H1 (cell line): ENCODE measurements at regions not wholly inside any gene's neighbourhood (a gene's known extent, or its start where the extent isn't known, plus 50 kb on each side); places are given as distances from the start of the nearest gene placed in this dataset.

ENCODE experiments used
- CTCF ChIA-PET: fragments of 300-600 bp; sonication (Branson Sonifier 250); formaldehyde crosslinking; loops from one replicate; lab custom pipeline; 2021; ENCODE audit not compliant: partially characterized antibody; lab: Charles Lee
- POLR2A ChIA-PET: fragments of 300-600 bp; sonication (Branson Sonifier 250); formaldehyde crosslinking; loops from one replicate; lab custom pipeline; 2021; ENCODE audit warnings: inconsistent platforms; ENCODE audit not compliant: partially characterized antibody; lab: Charles Lee
- DNase-seq, 2 experiments: peaks; one replicate each; pipeline versions ENCODE4 v3.0.0 to v3.0.0-alpha.2; 2010 to 2022; ENCODE audit warnings: low spot score in 2 of 2, low read depth in 1 of 2, mixed read lengths in 1 of 2
- FAIRE-seq: peaks from 2 replicates; lab custom pipeline; 2011; peaks lifted over from hg19 to GRCh38; lab: Jason Lieb, UNC
- H2AFZ ChIP-seq: 2 replicates; pipeline ENCODE4 v1.8.1; 2012; ENCODE audit warnings: low read length, inconsistent platforms
- H2AK5ac ChIP-seq: 2 replicates; pipeline ENCODE4 v1.6.1; 2013; ENCODE audit warnings: low read depth, low read length
- H2BK120ac ChIP-seq: replicated peaks from 2 replicates; pipeline ENCODE3; 2013; ENCODE audit warnings: low read depth, low read length, inconsistent platforms
- H2BK12ac ChIP-seq: 2 replicates; pipeline ENCODE4 v1.6.1; 2013; ENCODE audit warnings: low read depth, low read length
- H2BK15ac ChIP-seq: 2 replicates; pipeline ENCODE4 v1.6.1; 2013; ENCODE audit warnings: low read length
- H2BK20ac ChIP-seq: 2 replicates; pipeline ENCODE4 v1.6.1; 2013; ENCODE audit warnings: low read length
- H2BK5ac ChIP-seq: 2 replicates; pipeline ENCODE4 v1.6.1; 2013; ENCODE audit warnings: low read depth, low read length
- H3K14ac ChIP-seq: 2 replicates; pipeline ENCODE4 v1.6.1; 2013; ENCODE audit warnings: inconsistent platforms; ENCODE audit not compliant: insufficient read length
- H3K18ac ChIP-seq: 2 replicates; pipeline ENCODE4 v1.6.1; 2013; ENCODE audit warnings: low read length; ENCODE audit errors: extremely low read depth
- H3K23ac ChIP-seq: 2 replicates; pipeline ENCODE4 v1.6.1; 2013; ENCODE audit warnings: inconsistent platforms; ENCODE audit not compliant: insufficient read length
- H3K23me2 ChIP-seq: 2 replicates; pipeline ENCODE4 v1.6.1; 2013; ENCODE audit warnings: low read depth, low read length
- H3K27ac ChIP-seq: 2 replicates; pipeline ENCODE4 v1.6.1; 2011; ENCODE audit warnings: low read depth, low read length, inconsistent platforms
- H3K27me3 ChIP-seq, 4 experiments: replicated peaks in 1 of 4; 1 replicate in 1 of 4; 2 replicates in 3 of 4; pipeline versions ENCODE4 v1.6.1 to v1.8.1; 2011 to 2013; ENCODE audit warnings: low read length in 3 of 4, mild to moderate bottlenecking in 3 of 4, inconsistent platforms in 2 of 4, mixed read lengths in 2 of 4, moderate library complexity in 1 of 4; ENCODE audit not compliant: control insufficient read depth in 3 of 4, insufficient read depth in 3 of 4; ENCODE audit errors: extremely low read depth in 1 of 4
- H3K36me3 ChIP-seq, 4 experiments: 2 replicates each; pipeline versions ENCODE4 v1.6.1 to v1.8.1; 2011 to 2013; ENCODE audit warnings: mild to moderate bottlenecking in 4 of 4, low read length in 3 of 4, moderate library complexity in 2 of 4, control low read depth in 1 of 4, inconsistent platforms in 1 of 4; ENCODE audit not compliant: insufficient read depth in 4 of 4, control insufficient read depth in 2 of 4
- H3K4ac ChIP-seq: replicated peaks from 2 replicates; pipeline ENCODE3; 2013; ENCODE audit warnings: low read length, low read depth, mixed read lengths, inconsistent platforms; ENCODE audit not compliant: insufficient read length
- H3K4me1 ChIP-seq, 4 experiments: replicated peaks in 1 of 4; 1 replicate in 1 of 4; 2 replicates in 3 of 4; pipeline versions ENCODE4 v1.6.1 to v1.8.1; 2011 to 2013; ENCODE audit warnings: low read length in 3 of 4, inconsistent platforms in 2 of 4, mixed read lengths in 1 of 4; ENCODE audit not compliant: insufficient read depth in 4 of 4, control insufficient read depth in 3 of 4
- H3K4me2 ChIP-seq, 2 experiments: 2 replicates each; pipeline versions ENCODE4 v1.6.1 to v1.8.1; 2011 to 2013; ENCODE audit warnings: low read depth in 2 of 2, low read length in 2 of 2, control low read depth in 1 of 2, inconsistent platforms in 1 of 2, mild to moderate bottlenecking in 1 of 2; ENCODE audit not compliant: insufficient read depth in 1 of 2
- H3K4me3 ChIP-seq, 4 experiments: fragments of 200-600, 300-600 bp in 1 of 4; sonication (generic), shearing (Covaris generic), sonication (Bioruptor Twin) in 1 of 4; 2 replicates each; pipeline versions ENCODE4 v1.5.1 to v1.8.1; 2011 to 2016; ENCODE audit warnings: low read length in 4 of 4, low read depth in 3 of 4, control low read depth in 2 of 4, inconsistent platforms in 2 of 4, mild to moderate bottlenecking in 2 of 4, mixed read lengths in 1 of 4, moderate library complexity in 1 of 4; ENCODE audit not compliant: insufficient read depth in 2 of 4; ENCODE audit errors: extremely low read depth in 1 of 4
- H3K56ac ChIP-seq: replicated peaks from 2 replicates; pipeline ENCODE3; 2013; ENCODE audit warnings: low read depth, mild to moderate bottlenecking, mixed read lengths, low read length, inconsistent platforms; ENCODE audit not compliant: insufficient read length
- H3K79me1 ChIP-seq: 2 replicates; pipeline ENCODE4 v1.6.1; 2013; ENCODE audit warnings: low read depth, low read length, control low read depth
- H3K79me2 ChIP-seq, 2 experiments: 2 replicates each; pipeline versions ENCODE4 v1.6.1 to v1.8.1; 2012 to 2013; ENCODE audit warnings: low read length in 2 of 2, mild to moderate bottlenecking in 2 of 2, inconsistent platforms in 1 of 2; ENCODE audit not compliant: insufficient read depth in 2 of 2, control insufficient read depth in 1 of 2
- H3K9ac ChIP-seq, 4 experiments: replicated peaks in 1 of 4; 1 replicate in 1 of 4; 2 replicates in 3 of 4; pipeline versions ENCODE4 v1.6.1 to v1.8.1; 2011 to 2013; ENCODE audit warnings: low read depth in 3 of 4, low read length in 3 of 4, control low read depth in 2 of 4, mild to moderate bottlenecking in 2 of 4, moderate library complexity in 2 of 4, inconsistent platforms in 1 of 4; ENCODE audit errors: extremely low read depth in 1 of 4
- H3K9me3 ChIP-seq, 2 experiments: 2 replicates each; pipeline versions ENCODE4 v1.6.1 to v1.8.1; 2012 to 2013; ENCODE audit warnings: mild to moderate bottlenecking in 2 of 2, moderate library complexity in 2 of 2, control low read depth in 1 of 2, inconsistent platforms in 1 of 2, low read depth in 1 of 2, low read length in 1 of 2, mixed read lengths in 1 of 2; ENCODE audit not compliant: insufficient read depth in 2 of 2
- H4K20me1 ChIP-seq, 2 experiments: replicated peaks in 1 of 2; 2 replicates each; pipeline versions ENCODE3 to v1.8.1; 2011 to 2013; ENCODE audit warnings: inconsistent platforms in 2 of 2, low read length in 2 of 2, mild to moderate bottlenecking in 1 of 2; ENCODE audit not compliant: insufficient read depth in 2 of 2, control insufficient read depth in 1 of 2
- H4K5ac ChIP-seq: 2 replicates; pipeline ENCODE4 v1.6.1; 2013; ENCODE audit warnings: low read length, low read depth, mixed read lengths, inconsistent platforms; ENCODE audit not compliant: insufficient read length
- H4K8ac ChIP-seq: 2 replicates; pipeline ENCODE4 v1.8.0; 2013; ENCODE audit warnings: mild to moderate bottlenecking, moderate library complexity, low read length, inconsistent platforms; ENCODE audit not compliant: insufficient read depth; ENCODE audit errors: extremely low read depth
- H4K91ac ChIP-seq: replicated peaks from 2 replicates; pipeline ENCODE3; 2013; ENCODE audit warnings: low read length, mixed read lengths, inconsistent platforms; ENCODE audit not compliant: insufficient read length
- CEBPB ChIP-seq: IDR thresholded peaks from 2 replicates; pipeline ENCODE4 v1.6.1; 2012; ENCODE audit warnings: low read depth, low read length
- CHD1 ChIP-seq: IDR thresholded peaks from 2 replicates; pipeline ENCODE4 v1.6.1; 2012; ENCODE audit warnings: low read depth, low read length, improper control_type of control experiment
- GTF2F1 ChIP-seq: IDR thresholded peaks from 2 replicates; pipeline ENCODE4 v1.6.1; 2012; ENCODE audit warnings: low read depth, low read length, improper control_type of control experiment, borderline replicate concordance
- HDAC6 ChIP-seq: IDR thresholded peaks from one replicate; pipeline ENCODE4 v1.7.1; 2012; ENCODE audit warnings: low read depth, mild to moderate bottlenecking, inconsistent platforms, low read length, moderate library complexity
- MAX ChIP-seq: IDR thresholded peaks from 2 replicates; pipeline ENCODE4 v1.6.1; 2012; ENCODE audit warnings: inconsistent platforms
- RAD21 ChIP-seq, 2 experiments: IDR thresholded peaks in 1 of 2; conservative IDR thresholded peaks in 1 of 2; 2 replicates each; pipeline ENCODE4 v1.6.1; 2011; ENCODE audit warnings: low read depth in 2 of 2, low read length in 2 of 2, improper control_type of control experiment in 1 of 2, inconsistent platforms in 1 of 2, mild to moderate bottlenecking in 1 of 2, moderate library complexity in 1 of 2
- SP1 ChIP-seq: IDR thresholded peaks from 2 replicates; pipeline ENCODE4 v1.6.1; 2011; ENCODE audit warnings: low read depth, low read length
- SP2 ChIP-seq: IDR thresholded peaks from 2 replicates; pipeline ENCODE4 v1.6.1; 2012; ENCODE audit warnings: mild to moderate bottlenecking, low read length, inconsistent platforms
- SRF ChIP-seq: IDR thresholded peaks from 2 replicates; pipeline ENCODE4 v1.6.1; 2011; ENCODE audit warnings: mild to moderate bottlenecking, low read depth, low read length, moderate library complexity
- TAF1 ChIP-seq: IDR thresholded peaks from 2 replicates; pipeline ENCODE4 v1.6.1; 2011; ENCODE audit warnings: mild to moderate bottlenecking, low read depth, low read length
- TAF7 ChIP-seq: optimal IDR thresholded peaks from 2 replicates; pipeline ENCODE3; 2011; ENCODE audit warnings: low read depth, mild to moderate bottlenecking, inconsistent platforms, low read length, moderate library complexity, borderline replicate concordance
- TBP ChIP-seq: IDR thresholded peaks from 2 replicates; pipeline ENCODE4 v1.6.1; 2011; ENCODE audit warnings: low read depth, low read length, improper control_type of control experiment
- WGBS, 2 experiments: shearing (Covaris generic) in 1 of 2; methylation state at CpG; one replicate each; pipeline versions ENCODE4 v1.1.6 to v1.1.7; 2013 to 2015; ENCODE audit warnings: low lambda C conversion rate in 2 of 2, mixed read lengths in 2 of 2, inconsistent platforms in 1 of 2, low coverage in 1 of 2, missing lambda C conversion rate in 1 of 2; ENCODE audit not compliant: insufficient replicate concordance in 2 of 2, insufficient coverage in 1 of 2, insufficient read length in 1 of 2; ENCODE audit errors: extremely low coverage in 1 of 2, missing lambda C conversion rate in 1 of 2; 5-methylcytosine and 5-hydroxymethylcytosine counted together

DNA sequence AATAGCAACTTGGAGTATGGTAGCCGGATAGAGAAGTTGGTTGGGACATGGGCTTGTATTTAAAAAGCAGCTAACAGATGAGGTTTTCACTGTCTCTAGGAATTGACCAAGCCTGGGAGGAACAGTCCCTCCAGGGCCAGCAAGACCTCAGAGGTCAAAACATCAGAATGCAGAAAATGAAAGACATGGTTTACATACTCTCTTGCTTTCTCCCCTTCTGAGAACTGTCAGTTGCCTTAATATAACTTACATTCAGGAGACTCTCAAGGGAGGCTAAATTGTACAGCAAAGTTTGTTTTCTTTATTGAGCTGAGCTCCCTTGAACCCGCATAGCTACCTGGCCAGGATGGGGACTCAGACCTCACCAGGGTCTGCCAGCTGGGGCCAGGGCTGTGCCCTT, 179.3 kb downstream of the GAS1 start:
- Histone ChIP-seq H4K5ac (no peak overlapping the region), H2BK12ac (no peak overlapping the region), H2BK20ac (no peak overlapping the region), H2BK120ac (no peak overlapping the region), H3K14ac (no peak overlapping the region), H4K91ac (no peak overlapping the region), H2AFZ (no peak overlapping the region), H3K23me2 (peaks cover 5% of the 10 kb centered on the region; the same call in 1 of the 2 replicates), H3K56ac (no peak overlapping the region), H2AK5ac (no peak overlapping the region), H3K9me3 (no peaks in the 10 kb centered on the region), H3K4me3 (no peak overlapping the region), H3K4me1 (peaks cover 0 to 2% (median 0%) of the 10 kb centered on the region in 4 experiments; a peak in 3 of 7 replicates), H3K4me2 (no peak overlapping the region), H3K18ac (no peak overlapping the region), H3K23ac (no peak overlapping the region)
- CTCF ChIA-PET: interaction anchor here (1.0 kb wide), 1 partner anchor 97 kb away, joined by 3 read pairs; no protein-coding TSS in a partner anchor
- no peak for DNase-seq
- whole genome bisulfite sequencing, 2 experiments: 90% methylated on average over 2 of the region's 2 CpGs; no CpG with 5 or more reads in 1 of the 2 experiments
- no peak for FAIRE-seq
- TF ChIP-seq HDAC6 (no peak), SP2 (no peak), RAD21 (IDR thresholded peaks at IDR 0.05 in 1 of 2, conservative IDR thresholded peaks at IDR 0.05 in 1 of 2; ENCODE audit: low read depth in 2 of 2, low read length in 2 of 2) (no peak), MAX (no peak), CEBPB (no peak), TAF1 (no peak), TBP (no peak), GTF2F1 (no peak), CHD1 (no peak), SP1 (no peak), TAF7 (no peak), SRF (no peak)
- TF ChIP-seq, all 59 proteins: peak for 0
- Histone ChIP-seq H4K20me1 (peaks cover 0 to 4% of the 10 kb centered on the region in 2 experiments), H2BK5ac (no peak overlapping the region), H3K27ac (no peak overlapping the region), H3K4ac (no peak overlapping the region), H3K27me3 (no peaks in the 10 kb centered on the region), H4K8ac (no peak overlapping the region), H3K79me2 (no peaks in the 10 kb centered on the region), H2BK15ac (no peak overlapping the region), H3K36me3 (no peaks in the 10 kb centered on the region), H3K9ac (no peak overlapping the region), H3K79me1 (no peaks in the 10 kb centered on the region)
- POLR2A ChIA-PET: no interaction called here
